ENCODE measurements at regions not wholly inside any gene's neighbourhood (a gene's known extent, or its start where the extent isn't known, plus 50 kb on each side); places are given as distances from the start of the nearest gene placed in this dataset.
"Not testable (repeated sequence)": the region's sequence is repeated elsewhere in the genome, so short reads cannot be mapped to it uniquely, and the experiment has no call there.

- no peak for DNase-seq (ENCODE audit: low spot score)
These were observed 829.9 kb downstream of the FAT4 start for GRCh38 chr4:126144543-126145237.

GRCh38 chr4:126168484-126168883, 853.7 kb downstream of the FAT4 start:
- DNase-seq (ENCODE audit: low spot score): no peak

- DNase-seq (ENCODE audit: low spot score): no peak
These were observed 857.4 kb downstream of the FAT4 start for GRCh38 chr4:126172126-126172525.

- DNase-seq (ENCODE audit: low spot score): no peak
These were observed 859.9 kb downstream of the FAT4 start for GRCh38 chr4:126174627-126175026.

GRCh38 chr4:126180642-126181041, 865.9 kb downstream of the FAT4 start:
- no peak for DNase-seq (ENCODE audit: low spot score)

- no peak for DNase-seq (ENCODE audit: low spot score)
These were observed 867.6 kb downstream of the FAT4 start for GRCh38 chr4:126182336-126182735.

GRCh38 chr4:126182786-126183185, 868.0 kb downstream of the FAT4 start:
- no peak for DNase-seq (ENCODE audit: low spot score)

- DNase-seq (ENCODE audit: low spot score): no peak
These were observed 868.5 kb downstream of the FAT4 start for GRCh38 chr4:126183206-126183605.

- no peak for DNase-seq (ENCODE audit: low spot score)
These were observed 876.8 kb downstream of the FAT4 start for GRCh38 chr4:126191536-126191935.

GRCh38 chr4:126192506-126192905, 877.8 kb downstream of the FAT4 start:
- no peak for DNase-seq (ENCODE audit: low spot score)

- DNase-seq (ENCODE audit: low spot score): not testable (repeated sequence)
These were observed 886.7 kb downstream of the FAT4 start for GRCh38 chr4:126201251-126202138.

GRCh38 chr4:126202226-126202625, 887.5 kb downstream of the FAT4 start:
- no peak for DNase-seq (ENCODE audit: low spot score)

GRCh38 chr4:126207910-126208309, 893.2 kb downstream of the FAT4 start:
- no peak for DNase-seq (ENCODE audit: low spot score)

- DNase-seq (ENCODE audit: low spot score): no peak
These were observed 894.4 kb downstream of the FAT4 start for GRCh38 chr4:126209147-126209546.

GRCh38 chr4:126213996-126214395, 899.2 kb downstream of the FAT4 start:
- DNase-seq (ENCODE audit: low spot score): no peak

- no peak for DNase-seq (ENCODE audit: low spot score)
These were observed 901.0 kb downstream of the FAT4 start for GRCh38 chr4:126215759-126216158.

- no peak for DNase-seq (ENCODE audit: low spot score)
These were observed 901.9 kb downstream of the FAT4 start for GRCh38 chr4:126216611-126217010.

- no peak for DNase-seq (ENCODE audit: low spot score)
These were observed 906.5 kb downstream of the FAT4 start for GRCh38 chr4:126221282-126221681.

GRCh38 chr4:126221717-126222340, 907.1 kb downstream of the FAT4 start:
- DNase-seq (ENCODE audit: low spot score): no peak

- DNase-seq (ENCODE audit: low spot score): no peak
These were observed 909.1 kb downstream of the FAT4 start for GRCh38 chr4:126223784-126224407.

- no peak for DNase-seq (ENCODE audit: low spot score)
These were observed 912.7 kb downstream of the FAT4 start for GRCh38 chr4:126227428-126227827.

- no peak for DNase-seq (ENCODE audit: low spot score)
These were observed 915.5 kb downstream of the FAT4 start for GRCh38 chr4:126230269-126230668.

All from left forelimb (tissue), 1 donor.